ENCODE measurements at regions not wholly inside any gene's neighbourhood (a gene's known extent, or its start where the extent isn't known, plus 50 kb on each side); places are given as distances from the start of the nearest gene placed in this dataset.

DNA sequence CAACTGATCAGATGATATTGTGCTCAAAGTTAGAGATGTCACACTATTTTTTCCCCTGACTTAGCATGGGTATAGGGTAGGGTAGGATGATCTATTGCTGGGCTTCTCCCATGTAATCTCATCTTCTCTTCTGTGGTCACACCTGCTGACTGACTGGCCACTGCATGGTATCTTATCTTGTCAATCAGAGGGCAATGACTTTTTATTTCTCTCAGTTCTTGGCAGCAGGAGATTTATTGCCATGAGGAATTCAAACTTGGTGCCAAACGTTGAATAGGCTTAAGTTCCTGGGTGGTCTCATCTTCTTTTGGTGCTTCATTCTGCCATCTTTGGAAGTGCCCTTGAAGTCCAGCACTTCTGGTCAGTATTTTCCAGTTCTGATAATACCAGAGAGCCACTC, 226.4 kb upstream of the POGK start:
- H3K9me3 ChIP-seq, result no peaks in the 10 kb centered on the region
- DNase-seq (no peak), ATAC-seq (no peak)
- intact Hi-C loops (cut with DNase I), result no loop called here
- H3K4me1 ChIP-seq, result no peaks in the 10 kb centered on the region
- H3K27me3 ChIP-seq, result no peaks in the 10 kb centered on the region
- no peak overlapping the region for H3K27ac ChIP-seq
- no peaks in the 10 kb centered on the region for H3K36me3 ChIP-seq
- TF ChIP-seq, protein P1, sequence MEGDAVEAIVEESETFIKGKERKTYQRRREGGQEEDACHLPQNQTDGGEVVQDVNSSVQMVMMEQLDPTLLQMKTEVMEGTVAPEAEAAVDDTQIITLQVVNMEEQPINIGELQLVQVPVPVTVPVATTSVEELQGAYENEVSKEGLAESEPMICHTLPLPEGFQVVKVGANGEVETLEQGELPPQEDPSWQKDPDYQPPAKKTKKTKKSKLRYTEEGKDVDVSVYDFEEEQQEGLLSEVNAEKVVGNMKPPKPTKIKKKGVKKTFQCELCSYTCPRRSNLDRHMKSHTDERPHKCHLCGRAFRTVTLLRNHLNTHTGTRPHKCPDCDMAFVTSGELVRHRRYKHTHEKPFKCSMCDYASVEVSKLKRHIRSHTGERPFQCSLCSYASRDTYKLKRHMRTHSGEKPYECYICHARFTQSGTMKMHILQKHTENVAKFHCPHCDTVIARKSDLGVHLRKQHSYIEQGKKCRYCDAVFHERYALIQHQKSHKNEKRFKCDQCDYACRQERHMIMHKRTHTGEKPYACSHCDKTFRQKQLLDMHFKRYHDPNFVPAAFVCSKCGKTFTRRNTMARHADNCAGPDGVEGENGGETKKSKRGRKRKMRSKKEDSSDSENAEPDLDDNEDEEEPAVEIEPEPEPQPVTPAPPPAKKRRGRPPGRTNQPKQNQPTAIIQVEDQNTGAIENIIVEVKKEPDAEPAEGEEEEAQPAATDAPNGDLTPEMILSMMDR (IDR thresholded peaks at IDR 0.05), result no peak
- H3K4me3 ChIP-seq, result no peak overlapping the region

DNA sequence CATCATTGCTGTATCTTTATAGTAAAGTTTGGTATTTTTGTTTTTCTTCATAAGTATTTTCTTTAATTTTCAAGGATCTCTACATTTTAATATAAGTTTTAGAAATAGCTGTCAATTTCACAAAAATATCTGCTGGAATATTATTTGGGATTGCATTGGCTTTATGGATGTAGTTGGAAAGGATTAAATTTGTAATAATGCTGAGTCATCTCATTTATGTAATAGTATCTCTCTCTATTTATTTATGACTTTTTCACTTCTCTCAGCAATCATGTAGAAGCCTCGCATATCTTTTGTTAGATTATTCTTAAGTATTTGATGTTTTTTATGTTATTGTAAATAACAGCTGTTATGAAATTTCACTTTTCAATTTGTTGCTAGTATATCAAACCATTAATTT, 223.1 kb upstream of the POGK start:
- intact Hi-C loops (cut with DNase I), result no loop called here
- H3K4me1 ChIP-seq, result no peaks in the 10 kb centered on the region
- ATAC-seq (no peak), DNase-seq (no peak)
- no peaks in the 10 kb centered on the region for H3K9me3 ChIP-seq
- no peaks in the 10 kb centered on the region for H3K27me3 ChIP-seq
- TF ChIP-seq, protein P1 (IDR thresholded peaks at IDR 0.05), result no peak
- no peak overlapping the region for H3K4me3 ChIP-seq
- H3K27ac ChIP-seq, result no peak overlapping the region
- H3K36me3 ChIP-seq, result no peaks in the 10 kb centered on the region

DNA sequence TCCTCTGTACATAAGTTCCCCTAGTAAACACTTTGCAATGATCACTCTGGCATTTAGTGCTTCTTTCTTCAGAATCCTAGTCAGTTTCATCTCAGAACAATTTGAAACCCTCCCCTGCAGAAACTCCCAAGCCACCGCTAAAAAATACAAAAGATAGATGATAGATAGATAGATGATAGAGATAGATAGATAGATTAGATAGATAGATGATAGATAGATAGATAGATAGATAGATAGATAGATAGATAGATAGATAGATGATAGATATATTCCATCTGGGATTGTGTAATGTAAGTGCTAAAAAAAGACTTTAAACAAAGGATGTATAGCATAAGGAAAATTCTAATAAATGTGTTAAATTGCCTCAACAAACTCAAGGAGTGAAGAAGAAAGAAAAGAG, 212.6 kb upstream of the POGK start:
- TF ChIP-seq, protein P1 (IDR thresholded peaks at IDR 0.05), result no peak
- Histone ChIP-seq H3K4me3 (no peak overlapping the region), H3K4me1 (no peaks in the 10 kb centered on the region), H3K9me3 (no peaks in the 10 kb centered on the region), H3K27ac (no peak overlapping the region), H3K36me3 (no peaks in the 10 kb centered on the region), H3K27me3 (no peaks in the 10 kb centered on the region)
- intact Hi-C loops (cut with DNase I), result no loop called here
- DNase-seq (no peak), ATAC-seq (no peak)

DNA sequence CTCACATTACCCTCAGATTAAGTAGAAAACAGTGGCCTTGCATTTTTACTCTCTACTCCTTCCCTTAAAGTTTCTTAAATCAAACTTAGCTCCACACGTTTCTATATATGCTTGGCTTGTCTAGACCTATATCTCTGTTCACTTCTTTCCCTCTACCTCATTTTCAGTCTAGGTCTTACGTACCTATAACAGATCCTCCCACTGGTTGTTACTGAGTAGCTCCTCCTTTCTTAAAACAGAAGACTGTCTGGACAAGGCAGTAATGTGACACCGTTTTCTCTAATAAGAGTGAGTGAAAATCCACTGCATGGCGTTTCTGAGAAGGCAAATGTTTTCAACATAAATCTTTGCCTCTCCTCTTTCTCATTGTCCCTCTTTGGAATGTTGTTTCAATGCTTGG, 211.7 kb upstream of the POGK start:
- TF ChIP-seq, protein P1 (IDR thresholded peaks at IDR 0.05), result no peak
- Histone ChIP-seq H3K9me3 (no peaks in the 10 kb centered on the region), H3K4me1 (no peaks in the 10 kb centered on the region), H3K27me3 (no peaks in the 10 kb centered on the region), H3K4me3 (no peak overlapping the region), H3K36me3 (no peaks in the 10 kb centered on the region), H3K27ac (no peak overlapping the region)
- intact Hi-C loops (cut with DNase I), result no loop called here
- ATAC-seq, result no peak
- no peak for DNase-seq

DNA sequence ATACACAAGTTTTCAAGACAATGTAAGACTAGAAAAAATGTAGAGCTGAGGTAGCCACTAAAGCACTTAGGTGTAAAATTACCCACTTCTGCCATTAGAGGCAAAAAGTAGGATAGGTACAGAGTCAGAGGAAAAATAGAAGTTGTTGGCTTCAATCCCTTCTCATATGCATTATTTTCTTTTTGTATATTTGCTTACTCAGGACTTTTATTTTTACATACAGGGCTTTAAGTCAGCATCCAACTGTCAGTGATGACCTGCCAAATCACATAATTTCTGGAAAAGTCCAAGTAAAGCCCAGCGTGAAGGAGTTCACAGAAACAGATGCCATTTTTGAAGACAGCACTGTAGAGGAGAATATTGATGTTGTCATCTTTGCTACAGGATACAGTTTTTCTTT, 211.0 kb upstream of the POGK start:
- ATAC-seq (no peak), DNase-seq (no peak)
- intact Hi-C loops (cut with DNase I), result no loop called here
- Histone ChIP-seq H3K27me3 (no peaks in the 10 kb centered on the region), H3K4me3 (no peak overlapping the region), H3K9me3 (no peaks in the 10 kb centered on the region), H3K27ac (no peak overlapping the region), H3K4me1 (no peaks in the 10 kb centered on the region), H3K36me3 (no peaks in the 10 kb centered on the region)
- TF ChIP-seq, protein P1 (IDR thresholded peaks at IDR 0.05), result no peak

DNA sequence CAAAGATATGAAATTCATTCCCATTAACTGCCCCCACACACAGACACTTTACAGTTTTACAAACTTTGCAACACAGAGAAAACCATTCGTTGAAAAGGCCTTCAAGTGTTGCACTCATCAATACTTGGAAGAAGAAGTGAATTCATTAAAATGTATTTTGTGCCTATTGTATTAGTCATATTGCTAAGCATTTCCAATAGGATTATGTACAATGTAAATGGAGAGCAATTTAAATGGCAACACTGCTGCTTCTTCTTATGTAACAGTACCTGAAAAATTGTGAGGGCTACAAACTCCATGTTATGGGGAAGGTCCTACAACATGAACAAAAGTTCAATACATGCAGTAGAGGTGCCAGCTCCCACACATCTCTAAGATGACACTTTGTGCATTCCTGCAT, 209.3 kb upstream of the POGK start:
- Histone ChIP-seq H3K9me3 (no peaks in the 10 kb centered on the region), H3K27ac (no peak overlapping the region), H3K27me3 (no peaks in the 10 kb centered on the region), H3K4me3 (no peak overlapping the region), H3K36me3 (no peaks in the 10 kb centered on the region), H3K4me1 (no peaks in the 10 kb centered on the region)
- no peak for ATAC-seq
- no peak for DNase-seq
- intact Hi-C loops (cut with DNase I), result no loop called here
- TF ChIP-seq, protein P1 (IDR thresholded peaks at IDR 0.05), result no peak
